Islet precursor cell (in vitro differentiated cells): ENCODE measurements at regions not wholly inside any gene's neighbourhood (a gene's known extent, or its start where the extent isn't known, plus 50 kb on each side); places are given as distances from the start of the nearest gene placed in this dataset.

Experiments
- DNase-seq: peaks from one replicate; pipeline ENCODE4 v3.0.0-alpha.2; 2018

GRCh38 chr13:80121038-80121437 lies 219.9 kb downstream of the SPRY2 start:
- no peak for DNase-seq

- DNase-seq: no peak
Measured at GRCh38 chr13:80118506-80118905, 222.4 kb downstream of the SPRY2 start.

- no peak for DNase-seq
Measured at GRCh38 chr13:80118099-80118498, 222.8 kb downstream of the SPRY2 start.

GRCh38 chr13:80117515-80117914 lies 223.4 kb downstream of the SPRY2 start:
- no peak for DNase-seq

GRCh38 chr13:80116107-80116506 lies 224.8 kb downstream of the SPRY2 start:
- DNase-seq: no peak

- DNase-seq: no peak
Measured at GRCh38 chr13:80115616-80116015, 225.3 kb downstream of the SPRY2 start.

GRCh38 chr13:80113714-80114454 lies 227.0 kb downstream of the SPRY2 start:
- no peak for DNase-seq

GRCh38 chr13:80109303-80109702 lies 231.6 kb downstream of the SPRY2 start:
- DNase-seq: no peak

GRCh38 chr13:80105350-80105749 lies 235.6 kb downstream of the SPRY2 start:
- DNase-seq: no peak

- DNase-seq: no peak
Measured at GRCh38 chr13:80101040-80101439, 239.9 kb downstream of the SPRY2 start.

- no peak for DNase-seq
Measured at GRCh38 chr13:80100636-80101035, 240.3 kb downstream of the SPRY2 start.

GRCh38 chr13:80097561-80097960 lies 243.4 kb downstream of the SPRY2 start:
- no peak for DNase-seq

GRCh38 chr13:80096383-80096782 lies 244.5 kb downstream of the SPRY2 start:
- DNase-seq: no peak

GRCh38 chr13:80094526-80094925 lies 246.4 kb downstream of the SPRY2 start:
- DNase-seq: no peak

GRCh38 chr13:80093888-80094287 lies 247.0 kb downstream of the SPRY2 start:
- DNase-seq: no peak

GRCh38 chr13:80086304-80086721 lies 254.6 kb downstream of the SPRY2 start:
- no peak for DNase-seq

GRCh38 chr13:80083853-80084676 lies 256.9 kb downstream of the SPRY2 start:
- no peak for DNase-seq

- DNase-seq: no peak
Measured at GRCh38 chr13:80083081-80083852, 257.7 kb downstream of the SPRY2 start.

- no peak for DNase-seq
Measured at GRCh38 chr13:80082396-80083080, 258.4 kb downstream of the SPRY2 start.

GRCh38 chr13:80074811-80075210 lies 266.1 kb downstream of the SPRY2 start:
- DNase-seq: no peak

GRCh38 chr13:80074143-80074752 lies 266.7 kb downstream of the SPRY2 start:
- no peak for DNase-seq

GRCh38 chr13:80072231-80072630 lies 268.7 kb downstream of the SPRY2 start:
- DNase-seq: no peak
